ENCODE measurements at regions not wholly inside any gene's neighbourhood (a gene's known extent, or its start where the extent isn't known, plus 50 kb on each side); places are given as distances from the start of the nearest gene placed in this dataset.

DNA sequence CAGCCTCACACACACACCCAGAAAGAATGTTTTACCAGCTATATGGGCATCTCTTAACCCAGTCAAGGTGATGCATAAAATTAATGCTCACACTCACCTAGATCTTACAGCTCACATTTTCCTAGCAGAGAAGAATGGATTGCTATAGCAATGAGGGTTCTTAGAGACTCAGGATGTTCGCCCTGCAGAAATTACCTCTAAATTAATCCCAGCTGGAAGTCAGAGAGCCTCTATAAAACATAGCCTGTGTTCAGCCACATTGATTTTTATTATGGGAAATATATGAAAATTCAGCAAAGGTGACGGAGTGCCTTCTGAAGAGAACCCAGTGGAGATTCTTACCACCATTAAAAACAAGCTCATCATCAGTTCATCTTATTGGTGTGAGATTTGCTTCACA, 528.3 kb upstream of the ZFP42 start:
- in situ Hi-C loops (cut with MboI; ENCODE audit: low pct_ligation_motif_present in 1 of 4, low pct_unique_long_range_greater_than_20kb in 1 of 4, low sequenced_read_pairs in 3 of 4) (no loop called here), intact Hi-C loops (cut with DNase I; ENCODE audit: low total_unique reads) (no loop called here)
- Histone ChIP-seq H3K27ac (no peak overlapping the region), H3K27me3 (no peaks in the 10 kb centered on the region), H3K4me1 (no peaks in the 10 kb centered on the region), H3K4me3 (no peak overlapping the region), H3K36me3 (no peaks in the 10 kb centered on the region), H3K9me3 (no peaks in the 10 kb centered on the region)
- DNase-seq: no peak
- TF ChIP-seq POLR2AphosphoS5 (IDR thresholded peaks at IDR 0.05) (no peak), EP300 (IDR thresholded peaks at IDR 0.05; ENCODE audit: low read depth) (no peak), POLR2A (IDR thresholded peaks at IDR 0.05) (no peak)
- TF ChIP-seq, protein P1, sequence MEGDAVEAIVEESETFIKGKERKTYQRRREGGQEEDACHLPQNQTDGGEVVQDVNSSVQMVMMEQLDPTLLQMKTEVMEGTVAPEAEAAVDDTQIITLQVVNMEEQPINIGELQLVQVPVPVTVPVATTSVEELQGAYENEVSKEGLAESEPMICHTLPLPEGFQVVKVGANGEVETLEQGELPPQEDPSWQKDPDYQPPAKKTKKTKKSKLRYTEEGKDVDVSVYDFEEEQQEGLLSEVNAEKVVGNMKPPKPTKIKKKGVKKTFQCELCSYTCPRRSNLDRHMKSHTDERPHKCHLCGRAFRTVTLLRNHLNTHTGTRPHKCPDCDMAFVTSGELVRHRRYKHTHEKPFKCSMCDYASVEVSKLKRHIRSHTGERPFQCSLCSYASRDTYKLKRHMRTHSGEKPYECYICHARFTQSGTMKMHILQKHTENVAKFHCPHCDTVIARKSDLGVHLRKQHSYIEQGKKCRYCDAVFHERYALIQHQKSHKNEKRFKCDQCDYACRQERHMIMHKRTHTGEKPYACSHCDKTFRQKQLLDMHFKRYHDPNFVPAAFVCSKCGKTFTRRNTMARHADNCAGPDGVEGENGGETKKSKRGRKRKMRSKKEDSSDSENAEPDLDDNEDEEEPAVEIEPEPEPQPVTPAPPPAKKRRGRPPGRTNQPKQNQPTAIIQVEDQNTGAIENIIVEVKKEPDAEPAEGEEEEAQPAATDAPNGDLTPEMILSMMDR (IDR thresholded peaks at IDR 0.05): no peak
- WGBS, 2 donors (ENCODE audit: low coverage in 1 of 2): 67 to 75% methylated on average over 1 to 2 of the region's 2 CpGs

DNA sequence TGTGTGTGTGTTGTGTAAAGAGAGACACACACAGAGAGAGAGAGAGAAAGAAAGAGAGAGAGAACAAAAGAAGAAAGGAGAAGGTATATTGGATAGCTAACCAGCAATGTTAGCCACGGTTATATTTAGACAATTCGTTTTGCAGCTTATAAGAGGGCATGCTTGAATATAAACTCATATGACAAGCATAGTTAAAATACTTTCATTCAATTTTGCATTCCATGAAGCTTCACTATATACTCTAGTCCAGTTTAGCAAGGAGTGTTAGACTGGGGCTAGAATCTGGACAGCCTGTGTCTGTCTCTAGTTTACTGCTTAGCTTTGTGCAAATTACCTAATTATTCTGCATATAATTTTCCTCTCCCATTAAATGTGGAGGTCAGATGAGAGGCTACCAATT, 525.9 kb upstream of the ZFP42 start:
- H3K4me3 ChIP-seq: no peak overlapping the region
- no peak overlapping the region for H3K27ac ChIP-seq
- no peaks in the 10 kb centered on the region for H3K27me3 ChIP-seq
- no peaks in the 10 kb centered on the region for H3K36me3 ChIP-seq
- in situ Hi-C loops (cut with MboI; ENCODE audit: low pct_ligation_motif_present in 1 of 4, low pct_unique_long_range_greater_than_20kb in 1 of 4, low sequenced_read_pairs in 3 of 4): no loop called here
- H3K9me3 ChIP-seq: no peaks in the 10 kb centered on the region
- no peak for DNase-seq
- WGBS, 2 donors (ENCODE audit: low coverage in 1 of 2): 40 to 69% methylated on average over 2 of the region's 2 CpGs
- no peak for TF ChIP-seq POLR2AphosphoS5 (IDR thresholded peaks at IDR 0.05)
- TF ChIP-seq, protein P1 (IDR thresholded peaks at IDR 0.05): no peak
- intact Hi-C loops (cut with DNase I; ENCODE audit: low total_unique reads): no loop called here
- H3K4me1 ChIP-seq: no peaks in the 10 kb centered on the region

DNA sequence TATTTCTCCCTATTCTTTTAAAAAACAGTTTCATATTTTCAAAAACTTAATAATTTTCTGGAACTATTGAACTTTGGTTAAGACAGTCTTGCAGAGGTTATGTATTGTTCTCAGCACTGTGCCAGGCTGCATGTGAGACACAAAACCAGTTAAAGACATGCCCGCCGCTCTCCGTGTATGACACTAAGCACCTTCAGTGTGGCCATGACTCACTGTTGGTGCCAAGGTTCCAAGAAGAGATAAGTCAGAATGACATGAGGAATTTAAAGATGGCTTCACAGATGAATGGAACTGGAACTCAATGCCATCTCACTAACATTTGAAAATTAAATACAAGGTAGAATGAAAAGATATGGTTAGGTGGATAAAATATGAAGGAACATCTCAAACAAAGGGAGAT, 525.5 kb upstream of the ZFP42 start:
- 92 to 99% methylated on average over 2 to 3 of the region's 3 CpGs for WGBS, 2 donors (ENCODE audit: low coverage in 1 of 2)
- TF ChIP-seq, protein P1 (IDR thresholded peaks at IDR 0.05): no peak
- no peak for TF ChIP-seq EP300 (IDR thresholded peaks at IDR 0.05; ENCODE audit: low read depth)
- TF ChIP-seq POLR2AphosphoS5 (IDR thresholded peaks at IDR 0.05): no peak
- TF ChIP-seq POLR2A (IDR thresholded peaks at IDR 0.05): no peak
- Histone ChIP-seq H3K4me1 (no peaks in the 10 kb centered on the region), H3K36me3 (no peaks in the 10 kb centered on the region), H3K9me3 (no peaks in the 10 kb centered on the region), H3K4me3 (no peak overlapping the region), H3K27me3 (no peaks in the 10 kb centered on the region), H3K27ac (no peak overlapping the region)
- DNase-seq: no peak
- in situ Hi-C loops (cut with MboI; ENCODE audit: low pct_ligation_motif_present in 1 of 4, low pct_unique_long_range_greater_than_20kb in 1 of 4, low sequenced_read_pairs in 3 of 4) (no loop called here), intact Hi-C loops (cut with DNase I; ENCODE audit: low total_unique reads) (no loop called here)

DNA sequence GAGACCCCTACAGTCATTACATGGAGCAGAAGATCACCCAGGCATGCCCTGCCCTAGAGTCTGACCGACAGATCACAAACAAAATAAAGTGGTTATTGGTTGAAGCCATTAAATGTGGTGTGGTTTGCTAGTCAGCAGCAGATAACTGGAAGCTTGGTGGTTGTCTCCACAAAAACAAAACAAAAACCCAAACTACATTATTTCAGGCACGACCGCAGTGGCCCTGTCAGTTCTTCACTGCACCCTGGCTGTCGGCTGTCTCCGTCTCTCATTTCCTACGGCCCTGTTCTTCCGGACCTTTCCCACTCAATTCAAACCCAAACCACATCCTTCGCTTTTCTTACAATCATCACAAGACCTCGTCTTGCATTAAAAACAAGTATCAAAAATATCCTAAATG, 521.3 kb upstream of the ZFP42 start:
- Histone ChIP-seq H3K4me1 (peaks cover 0 to 7% (median 3%) of the 10 kb centered on the region in 4 donors), H3K36me3 (no peaks in the 10 kb centered on the region), H3K4me3 (no peak overlapping the region), H3K9me3 (no peaks in the 10 kb centered on the region), H3K27ac (no peak overlapping the region), H3K27me3 (no peaks in the 10 kb centered on the region)
- TF ChIP-seq EP300 (IDR thresholded peaks at IDR 0.05; ENCODE audit: low read depth): no peak
- TF ChIP-seq, protein P1 (IDR thresholded peaks at IDR 0.05): no peak
- TF ChIP-seq POLR2A (IDR thresholded peaks at IDR 0.05): no peak
- TF ChIP-seq POLR2AphosphoS5 (IDR thresholded peaks at IDR 0.05): no peak
- intact Hi-C loops (cut with DNase I; ENCODE audit: low total_unique reads) (no loop called here), in situ Hi-C loops (cut with MboI; ENCODE audit: low pct_ligation_motif_present in 1 of 4, low pct_unique_long_range_greater_than_20kb in 1 of 4, low sequenced_read_pairs in 3 of 4) (no loop called here)
- WGBS, 2 donors (ENCODE audit: low coverage in 1 of 2): 75 to 84% methylated on average over 8 to 9 of the region's 9 CpGs
- no peak for DNase-seq

Measured in transverse colon (tissue), 4 donors.